ENCODE measurements at regions not wholly inside any gene's neighbourhood (a gene's known extent, or its start where the extent isn't known, plus 50 kb on each side); places are given as distances from the start of the nearest gene placed in this dataset.
A peak's percentile ranks its signal among the peaks of the same experiment; 100 is the strongest.

DNA sequence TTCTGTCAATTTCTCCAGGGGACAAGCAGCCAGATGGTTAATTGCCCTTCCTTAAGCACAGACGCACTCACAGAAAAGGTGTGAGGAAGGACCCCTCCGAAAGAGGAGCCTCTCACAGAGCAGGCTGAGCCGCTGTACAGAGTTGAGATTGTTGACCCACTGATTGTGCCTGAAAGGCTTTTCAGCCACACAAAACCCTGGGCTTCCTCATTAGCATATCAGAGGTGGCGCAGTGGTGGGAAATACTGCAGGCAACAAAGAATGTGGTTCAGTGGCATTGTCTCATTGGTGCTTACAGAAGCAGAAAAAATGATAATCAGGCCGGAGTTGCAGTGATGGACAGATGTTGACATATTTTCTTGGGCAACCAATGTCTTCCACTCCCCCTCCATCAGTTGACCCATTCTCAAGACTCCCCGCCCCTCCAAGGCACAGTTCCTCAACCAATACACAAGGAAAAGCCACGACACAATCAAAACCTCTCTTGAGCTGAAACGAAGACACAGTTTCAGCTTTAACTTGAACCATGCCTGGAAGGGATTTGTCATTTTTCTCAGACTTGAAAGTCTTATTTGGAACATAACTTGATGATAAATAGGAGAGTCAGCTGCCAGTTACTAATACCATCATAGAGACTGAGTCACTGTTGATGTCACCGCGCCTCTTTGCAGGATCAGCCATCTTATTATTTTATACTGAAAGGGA, 53.1 kb downstream of the ATXN3L start:
- Histone ChIP-seq H3K4me1 (ENCODE audit: low read length) (peaks cover 15% of the 10 kb centered on the region), H3K27ac (ENCODE audit: low read length) (no peak overlapping the region), H4K20me1 (ENCODE audit: insufficient read depth, low read length) (no peaks in the 10 kb centered on the region), H3K79me2 (ENCODE audit: low read length) (no peaks in the 10 kb centered on the region), H3K4me2 (ENCODE audit: low read length) (no peak overlapping the region), H3K9me3 (ENCODE audit: insufficient read depth, low read length) (no peaks in the 10 kb centered on the region), H3K9ac (ENCODE audit: low read length) (no peak overlapping the region), H3K4me3 (ENCODE audit: low read length) (no peak overlapping the region), H3K27me3 (ENCODE audit: low read depth, low read length) (no peaks in the 10 kb centered on the region), H3K36me3 (replicated peaks; ENCODE audit: low read depth, low read length) (no peaks in the 10 kb centered on the region), H2AFZ (ENCODE audit: low read depth, low read length) (no peak overlapping the region)
- no peak for TF ChIP-seq EZH2phosphoT487 (IDR thresholded peaks at IDR 0.05; ENCODE audit: low read depth)
- TF ChIP-seq, protein P1, sequence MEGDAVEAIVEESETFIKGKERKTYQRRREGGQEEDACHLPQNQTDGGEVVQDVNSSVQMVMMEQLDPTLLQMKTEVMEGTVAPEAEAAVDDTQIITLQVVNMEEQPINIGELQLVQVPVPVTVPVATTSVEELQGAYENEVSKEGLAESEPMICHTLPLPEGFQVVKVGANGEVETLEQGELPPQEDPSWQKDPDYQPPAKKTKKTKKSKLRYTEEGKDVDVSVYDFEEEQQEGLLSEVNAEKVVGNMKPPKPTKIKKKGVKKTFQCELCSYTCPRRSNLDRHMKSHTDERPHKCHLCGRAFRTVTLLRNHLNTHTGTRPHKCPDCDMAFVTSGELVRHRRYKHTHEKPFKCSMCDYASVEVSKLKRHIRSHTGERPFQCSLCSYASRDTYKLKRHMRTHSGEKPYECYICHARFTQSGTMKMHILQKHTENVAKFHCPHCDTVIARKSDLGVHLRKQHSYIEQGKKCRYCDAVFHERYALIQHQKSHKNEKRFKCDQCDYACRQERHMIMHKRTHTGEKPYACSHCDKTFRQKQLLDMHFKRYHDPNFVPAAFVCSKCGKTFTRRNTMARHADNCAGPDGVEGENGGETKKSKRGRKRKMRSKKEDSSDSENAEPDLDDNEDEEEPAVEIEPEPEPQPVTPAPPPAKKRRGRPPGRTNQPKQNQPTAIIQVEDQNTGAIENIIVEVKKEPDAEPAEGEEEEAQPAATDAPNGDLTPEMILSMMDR (IDR thresholded peaks at IDR 0.05; ENCODE audit: low read depth, low read length), result no peak

- H4K20me1 ChIP-seq (ENCODE audit: insufficient read depth, low read length), result no peaks in the 10 kb centered on the region
- no peaks in the 10 kb centered on the region for H3K27me3 ChIP-seq (ENCODE audit: low read depth, low read length)
- TF ChIP-seq EZH2phosphoT487 (IDR thresholded peaks at IDR 0.05; ENCODE audit: low read depth), result no peak
- TF ChIP-seq, protein P1 (IDR thresholded peaks at IDR 0.05; ENCODE audit: low read depth, low read length), result no peak
These were observed 54.2 kb downstream of the ATXN3L start for GRCh38 chrX:13265549-13266132.

GRCh38 chrX:13265111-13265510, 54.7 kb downstream of the ATXN3L start:
- Histone ChIP-seq H3K79me2 (ENCODE audit: low read length) (no peaks in the 10 kb centered on the region), H3K4me2 (ENCODE audit: low read length) (no peak overlapping the region), H3K9ac (ENCODE audit: low read length) (no peak overlapping the region), H3K4me1 (ENCODE audit: low read length) (peaks cover 12% of the 10 kb centered on the region), H3K9me3 (ENCODE audit: insufficient read depth, low read length) (no peaks in the 10 kb centered on the region), H3K36me3 (replicated peaks; ENCODE audit: low read depth, low read length) (no peaks in the 10 kb centered on the region), H3K27ac (ENCODE audit: low read length) (no peak overlapping the region), H3K4me3 (ENCODE audit: low read length) (no peak overlapping the region), H4K20me1 (ENCODE audit: insufficient read depth, low read length) (no peaks in the 10 kb centered on the region), H3K27me3 (ENCODE audit: low read depth, low read length) (no peaks in the 10 kb centered on the region), H2AFZ (ENCODE audit: low read depth, low read length) (no peak overlapping the region)
- TF ChIP-seq, protein P1 (IDR thresholded peaks at IDR 0.05; ENCODE audit: low read depth, low read length), result no peak
- TF ChIP-seq EZH2phosphoT487 (IDR thresholded peaks at IDR 0.05; ENCODE audit: low read depth), result no peak

More at GRCh38 chrX:13265549-13266132, 54.2 kb downstream of the ATXN3L start:
- Histone ChIP-seq H3K79me2 (ENCODE audit: low read length) (no peaks in the 10 kb centered on the region), H3K4me3 (ENCODE audit: low read length) (no peak overlapping the region), H3K4me1 (ENCODE audit: low read length) (peaks cover 12% of the 10 kb centered on the region), H2AFZ (ENCODE audit: low read depth, low read length) (no peak overlapping the region), H3K27ac (ENCODE audit: low read length) (no peak overlapping the region), H3K4me2 (ENCODE audit: low read length) (no peak overlapping the region), H3K9ac (ENCODE audit: low read length) (no peak overlapping the region), H3K9me3 (ENCODE audit: insufficient read depth, low read length) (no peaks in the 10 kb centered on the region), H3K36me3 (replicated peaks; ENCODE audit: low read depth, low read length) (no peaks in the 10 kb centered on the region)

- peak overlapping the region; percentile 28 for H3K4me2 ChIP-seq (ENCODE audit: low read length)
These were observed 56.1 kb downstream of the ATXN3L start for GRCh38 chrX:13263560-13264251.

More at GRCh38 chrX:13263560-13264251, 56.1 kb downstream of the ATXN3L start:
- no peaks in the 10 kb centered on the region for H3K79me2 ChIP-seq (ENCODE audit: low read length)
- H3K27ac ChIP-seq (ENCODE audit: low read length), result no peak overlapping the region
- TF ChIP-seq, protein P1 (IDR thresholded peaks at IDR 0.05; ENCODE audit: low read depth, low read length), result no peak
- TF ChIP-seq EZH2phosphoT487 (IDR thresholded peaks at IDR 0.05; ENCODE audit: low read depth), result no peak
- no peak overlapping the region for H2AFZ ChIP-seq (ENCODE audit: low read depth, low read length)
- H4K20me1 ChIP-seq (ENCODE audit: insufficient read depth, low read length), result no peaks in the 10 kb centered on the region
- H3K4me1 ChIP-seq (ENCODE audit: low read length), result peaks cover 13% of the 10 kb centered on the region
- H3K27me3 ChIP-seq (ENCODE audit: low read depth, low read length), result no peaks in the 10 kb centered on the region
- H3K9ac ChIP-seq (ENCODE audit: low read length), result no peak overlapping the region
- no peaks in the 10 kb centered on the region for H3K36me3 ChIP-seq (replicated peaks; ENCODE audit: low read depth, low read length)
- H3K4me3 ChIP-seq (ENCODE audit: low read length), result no peak overlapping the region
- H3K9me3 ChIP-seq (ENCODE audit: insufficient read depth, low read length), result no peaks in the 10 kb centered on the region
